ENCODE measurements at regions not wholly inside any gene's neighbourhood (a gene's known extent, or its start where the extent isn't known, plus 50 kb on each side); places are given as distances from the start of the nearest gene placed in this dataset.

GRCh38 chr18:68469049-68469625 is 245.8 kb downstream of the TMX3 start:
- no peak for TF ChIP-seq CTCF (IDR thresholded peaks at IDR 0.05; ENCODE audit: extremely low read depth, missing control alignments)
- DNase-seq (ENCODE audit: low spot score) = no peak

GRCh38 chr18:68467957-68468356 is 247.0 kb downstream of the TMX3 start:
- TF ChIP-seq CTCF (IDR thresholded peaks at IDR 0.05; ENCODE audit: extremely low read depth, missing control alignments) = no peak
- no peak for DNase-seq (ENCODE audit: low spot score)

GRCh38 chr18:68467329-68467728 is 247.6 kb downstream of the TMX3 start:
- TF ChIP-seq CTCF (IDR thresholded peaks at IDR 0.05; ENCODE audit: extremely low read depth, missing control alignments) = no peak

GRCh38 chr18:68466672-68467071 is 248.2 kb downstream of the TMX3 start:
- no peak for TF ChIP-seq CTCF (IDR thresholded peaks at IDR 0.05; ENCODE audit: extremely low read depth, missing control alignments)
- DNase-seq (ENCODE audit: low spot score) = no peak

More at GRCh38 chr18:68467329-68467728, 247.6 kb downstream of the TMX3 start:
- no peak for DNase-seq (ENCODE audit: low spot score)

- TF ChIP-seq CTCF (IDR thresholded peaks at IDR 0.05; ENCODE audit: extremely low read depth, missing control alignments) = no peak
- no peak for DNase-seq (ENCODE audit: low spot score)
These were observed 252.1 kb downstream of the TMX3 start for GRCh38 chr18:68462766-68463165.

- TF ChIP-seq CTCF (IDR thresholded peaks at IDR 0.05; ENCODE audit: extremely low read depth, missing control alignments) = no peak
- DNase-seq (ENCODE audit: low spot score) = no peak
These were observed 252.8 kb downstream of the TMX3 start for GRCh38 chr18:68462148-68462547.

- TF ChIP-seq CTCF (IDR thresholded peaks at IDR 0.05; ENCODE audit: extremely low read depth, missing control alignments) = no peak
- no peak for DNase-seq (ENCODE audit: low spot score)
These were observed 253.4 kb downstream of the TMX3 start for GRCh38 chr18:68461481-68462018.
